H1 (cell line): ENCODE measurements at regions not wholly inside any gene's neighbourhood (a gene's known extent, or its start where the extent isn't known, plus 50 kb on each side); places are given as distances from the start of the nearest gene placed in this dataset.

Source experiments
- CTCF ChIA-PET: fragments of 300-600 bp; sonication (Branson Sonifier 250); formaldehyde crosslinking; loops from one replicate; lab custom pipeline; 2021; ENCODE audit not compliant: partially characterized antibody; lab: Charles Lee
- POLR2A ChIA-PET: fragments of 300-600 bp; sonication (Branson Sonifier 250); formaldehyde crosslinking; loops from one replicate; lab custom pipeline; 2021; ENCODE audit warnings: inconsistent platforms; ENCODE audit not compliant: partially characterized antibody; lab: Charles Lee
- DNase-seq, 2 experiments: peaks; one replicate each; pipeline versions ENCODE4 v3.0.0 to v3.0.0-alpha.2; 2010 to 2022; ENCODE audit warnings: low spot score in 2 of 2, low read depth in 1 of 2, mixed read lengths in 1 of 2
- FAIRE-seq: peaks from 2 replicates; lab custom pipeline; 2011; peaks lifted over from hg19 to GRCh38; lab: Jason Lieb, UNC
- H2AFZ ChIP-seq: 2 replicates; pipeline ENCODE4 v1.8.1; 2012; ENCODE audit warnings: low read length, inconsistent platforms
- H2AK5ac ChIP-seq: 2 replicates; pipeline ENCODE4 v1.6.1; 2013; ENCODE audit warnings: low read depth, low read length
- H2BK120ac ChIP-seq: replicated peaks from 2 replicates; pipeline ENCODE3; 2013; ENCODE audit warnings: low read depth, low read length, inconsistent platforms
- H2BK12ac ChIP-seq: 2 replicates; pipeline ENCODE4 v1.6.1; 2013; ENCODE audit warnings: low read depth, low read length
- H2BK15ac ChIP-seq: 2 replicates; pipeline ENCODE4 v1.6.1; 2013; ENCODE audit warnings: low read length
- H2BK20ac ChIP-seq: 2 replicates; pipeline ENCODE4 v1.6.1; 2013; ENCODE audit warnings: low read length
- H2BK5ac ChIP-seq: 2 replicates; pipeline ENCODE4 v1.6.1; 2013; ENCODE audit warnings: low read depth, low read length
- H3K14ac ChIP-seq: 2 replicates; pipeline ENCODE4 v1.6.1; 2013; ENCODE audit warnings: inconsistent platforms; ENCODE audit not compliant: insufficient read length
- H3K18ac ChIP-seq: 2 replicates; pipeline ENCODE4 v1.6.1; 2013; ENCODE audit warnings: low read length; ENCODE audit errors: extremely low read depth
- H3K23ac ChIP-seq: 2 replicates; pipeline ENCODE4 v1.6.1; 2013; ENCODE audit warnings: inconsistent platforms; ENCODE audit not compliant: insufficient read length
- H3K23me2 ChIP-seq: 2 replicates; pipeline ENCODE4 v1.6.1; 2013; ENCODE audit warnings: low read depth, low read length
- H3K27ac ChIP-seq: 2 replicates; pipeline ENCODE4 v1.6.1; 2011; ENCODE audit warnings: low read depth, low read length, inconsistent platforms
- H3K27me3 ChIP-seq, 4 experiments: replicated peaks in 1 of 4; 1 replicate in 1 of 4; 2 replicates in 3 of 4; pipeline versions ENCODE4 v1.6.1 to v1.8.1; 2011 to 2013; ENCODE audit warnings: low read length in 3 of 4, mild to moderate bottlenecking in 3 of 4, inconsistent platforms in 2 of 4, mixed read lengths in 2 of 4, moderate library complexity in 1 of 4; ENCODE audit not compliant: control insufficient read depth in 3 of 4, insufficient read depth in 3 of 4; ENCODE audit errors: extremely low read depth in 1 of 4
- H3K36me3 ChIP-seq, 4 experiments: 2 replicates each; pipeline versions ENCODE4 v1.6.1 to v1.8.1; 2011 to 2013; ENCODE audit warnings: mild to moderate bottlenecking in 4 of 4, low read length in 3 of 4, moderate library complexity in 2 of 4, control low read depth in 1 of 4, inconsistent platforms in 1 of 4; ENCODE audit not compliant: insufficient read depth in 4 of 4, control insufficient read depth in 2 of 4
- H3K4ac ChIP-seq: replicated peaks from 2 replicates; pipeline ENCODE3; 2013; ENCODE audit warnings: low read length, low read depth, mixed read lengths, inconsistent platforms; ENCODE audit not compliant: insufficient read length
- H3K4me1 ChIP-seq, 4 experiments: replicated peaks in 1 of 4; 1 replicate in 1 of 4; 2 replicates in 3 of 4; pipeline versions ENCODE4 v1.6.1 to v1.8.1; 2011 to 2013; ENCODE audit warnings: low read length in 3 of 4, inconsistent platforms in 2 of 4, mixed read lengths in 1 of 4; ENCODE audit not compliant: insufficient read depth in 4 of 4, control insufficient read depth in 3 of 4
- H3K4me2 ChIP-seq, 2 experiments: 2 replicates each; pipeline versions ENCODE4 v1.6.1 to v1.8.1; 2011 to 2013; ENCODE audit warnings: low read depth in 2 of 2, low read length in 2 of 2, control low read depth in 1 of 2, inconsistent platforms in 1 of 2, mild to moderate bottlenecking in 1 of 2; ENCODE audit not compliant: insufficient read depth in 1 of 2
- H3K4me3 ChIP-seq, 4 experiments: fragments of 200-600, 300-600 bp in 1 of 4; sonication (generic), shearing (Covaris generic), sonication (Bioruptor Twin) in 1 of 4; 2 replicates each; pipeline versions ENCODE4 v1.5.1 to v1.8.1; 2011 to 2016; ENCODE audit warnings: low read length in 4 of 4, low read depth in 3 of 4, control low read depth in 2 of 4, inconsistent platforms in 2 of 4, mild to moderate bottlenecking in 2 of 4, mixed read lengths in 1 of 4, moderate library complexity in 1 of 4; ENCODE audit not compliant: insufficient read depth in 2 of 4; ENCODE audit errors: extremely low read depth in 1 of 4
- H3K56ac ChIP-seq: replicated peaks from 2 replicates; pipeline ENCODE3; 2013; ENCODE audit warnings: low read depth, mild to moderate bottlenecking, mixed read lengths, low read length, inconsistent platforms; ENCODE audit not compliant: insufficient read length
- H3K79me1 ChIP-seq: 2 replicates; pipeline ENCODE4 v1.6.1; 2013; ENCODE audit warnings: low read depth, low read length, control low read depth
- H3K79me2 ChIP-seq, 2 experiments: 2 replicates each; pipeline versions ENCODE4 v1.6.1 to v1.8.1; 2012 to 2013; ENCODE audit warnings: low read length in 2 of 2, mild to moderate bottlenecking in 2 of 2, inconsistent platforms in 1 of 2; ENCODE audit not compliant: insufficient read depth in 2 of 2, control insufficient read depth in 1 of 2
- H3K9ac ChIP-seq, 4 experiments: replicated peaks in 1 of 4; 1 replicate in 1 of 4; 2 replicates in 3 of 4; pipeline versions ENCODE4 v1.6.1 to v1.8.1; 2011 to 2013; ENCODE audit warnings: low read depth in 3 of 4, low read length in 3 of 4, control low read depth in 2 of 4, mild to moderate bottlenecking in 2 of 4, moderate library complexity in 2 of 4, inconsistent platforms in 1 of 4; ENCODE audit errors: extremely low read depth in 1 of 4
- H3K9me3 ChIP-seq, 2 experiments: 2 replicates each; pipeline versions ENCODE4 v1.6.1 to v1.8.1; 2012 to 2013; ENCODE audit warnings: mild to moderate bottlenecking in 2 of 2, moderate library complexity in 2 of 2, control low read depth in 1 of 2, inconsistent platforms in 1 of 2, low read depth in 1 of 2, low read length in 1 of 2, mixed read lengths in 1 of 2; ENCODE audit not compliant: insufficient read depth in 2 of 2
- H4K20me1 ChIP-seq, 2 experiments: replicated peaks in 1 of 2; 2 replicates each; pipeline versions ENCODE3 to v1.8.1; 2011 to 2013; ENCODE audit warnings: inconsistent platforms in 2 of 2, low read length in 2 of 2, mild to moderate bottlenecking in 1 of 2; ENCODE audit not compliant: insufficient read depth in 2 of 2, control insufficient read depth in 1 of 2
- H4K5ac ChIP-seq: 2 replicates; pipeline ENCODE4 v1.6.1; 2013; ENCODE audit warnings: low read length, low read depth, mixed read lengths, inconsistent platforms; ENCODE audit not compliant: insufficient read length
- H4K8ac ChIP-seq: 2 replicates; pipeline ENCODE4 v1.8.0; 2013; ENCODE audit warnings: mild to moderate bottlenecking, moderate library complexity, low read length, inconsistent platforms; ENCODE audit not compliant: insufficient read depth; ENCODE audit errors: extremely low read depth
- H4K91ac ChIP-seq: replicated peaks from 2 replicates; pipeline ENCODE3; 2013; ENCODE audit warnings: low read length, mixed read lengths, inconsistent platforms; ENCODE audit not compliant: insufficient read length
- BACH1 ChIP-seq: IDR thresholded peaks from 2 replicates; pipeline ENCODE4 v1.6.1; 2012; ENCODE audit warnings: low read length, improper control_type of control experiment
- BCL11A ChIP-seq, 2 experiments: IDR thresholded peaks; one replicate each; pipeline ENCODE4 v1.6.1; 2011; ENCODE audit warnings: low read depth in 2 of 2, low read length in 2 of 2, mild to moderate bottlenecking in 2 of 2
- TAF7 ChIP-seq: optimal IDR thresholded peaks from 2 replicates; pipeline ENCODE3; 2011; ENCODE audit warnings: low read depth, mild to moderate bottlenecking, inconsistent platforms, low read length, moderate library complexity, borderline replicate concordance
- TBP ChIP-seq: IDR thresholded peaks from 2 replicates; pipeline ENCODE4 v1.6.1; 2011; ENCODE audit warnings: low read depth, low read length, improper control_type of control experiment
- ZNF274 ChIP-seq: IDR thresholded peaks from 2 replicates; pipeline ENCODE4 v1.7.0; 2012; ENCODE audit warnings: low read length, borderline replicate concordance; ENCODE audit errors: extremely low read depth
- WGBS, 2 experiments: shearing (Covaris generic) in 1 of 2; methylation state at CpG; one replicate each; pipeline versions ENCODE4 v1.1.6 to v1.1.7; 2013 to 2015; ENCODE audit warnings: low lambda C conversion rate in 2 of 2, mixed read lengths in 2 of 2, inconsistent platforms in 1 of 2, low coverage in 1 of 2, missing lambda C conversion rate in 1 of 2; ENCODE audit not compliant: insufficient replicate concordance in 2 of 2, insufficient coverage in 1 of 2, insufficient read length in 1 of 2; ENCODE audit errors: extremely low coverage in 1 of 2, missing lambda C conversion rate in 1 of 2; 5-methylcytosine and 5-hydroxymethylcytosine counted together

DNA sequence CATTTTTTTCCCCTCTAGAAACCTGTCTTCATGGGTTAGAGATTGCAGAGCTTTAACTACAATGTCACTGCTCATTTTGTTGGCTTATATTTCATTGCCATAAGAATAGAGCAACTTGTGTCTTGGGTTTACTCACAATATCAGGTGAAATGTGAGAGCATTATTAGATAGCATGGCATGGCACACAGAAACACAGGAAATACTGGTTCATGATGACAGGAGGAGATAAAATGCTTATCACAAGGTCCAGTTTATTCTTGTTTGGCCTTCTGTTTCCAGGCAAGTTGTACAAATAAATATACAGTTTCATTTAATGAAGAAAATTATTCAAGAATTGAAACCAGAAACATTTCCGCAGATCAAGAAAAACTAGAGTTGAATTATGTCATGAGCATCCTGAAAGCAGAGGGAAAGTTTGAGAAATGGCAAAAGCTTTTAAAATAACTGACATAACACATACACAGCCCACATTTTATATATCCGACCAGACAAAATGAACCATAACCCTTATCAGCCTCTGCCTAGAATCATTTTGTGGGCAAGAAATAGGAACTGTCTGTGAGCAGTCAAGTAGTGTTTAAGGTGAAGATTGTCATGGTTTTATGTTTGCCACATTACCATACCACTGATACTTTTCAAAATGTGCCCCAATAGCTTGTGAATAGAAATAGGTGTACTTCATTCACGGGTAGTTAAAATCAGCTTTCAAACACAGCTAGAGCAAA, 297.9 kb upstream of the ARGLU1 start:
- 89% methylated on average over 3 of the region's 3 CpGs; no CpG with 5 or more reads in 1 of the 2 experiments for WGBS, 2 experiments
- H4K91ac ChIP-seq: no peak overlapping the region
- H3K27ac ChIP-seq: no peak overlapping the region
- no peak overlapping the region for H3K4ac ChIP-seq
- CTCF ChIA-PET: no interaction called here
- no peak overlapping the region for H3K18ac ChIP-seq
- POLR2A ChIA-PET: no interaction called here
- no peak for TF ChIP-seq BCL11A (IDR thresholded peaks at IDR 0.05; ENCODE audit: low read depth in 2 of 2, low read length in 2 of 2)
- TF ChIP-seq ZNF274: no peak
- no peak for TF ChIP-seq TBP
- TF ChIP-seq TAF7: no peak
- no peak for TF ChIP-seq BACH1
- FAIRE-seq (no peak), DNase-seq (no peak)
- no peaks in the 10 kb centered on the region for H4K20me1 ChIP-seq
- no peak overlapping the region for H2BK120ac ChIP-seq
- no peak overlapping the region for H4K5ac ChIP-seq
- no peak overlapping the region for H4K8ac ChIP-seq
- H3K27me3 ChIP-seq: no peaks in the 10 kb centered on the region
- H3K79me1 ChIP-seq: no peaks in the 10 kb centered on the region
- no peak overlapping the region for H2BK15ac ChIP-seq
- no peak overlapping the region for H3K9ac ChIP-seq
- H3K14ac ChIP-seq: no peak overlapping the region
- H3K23ac ChIP-seq: no peak overlapping the region
- H2AFZ ChIP-seq: no peak overlapping the region
- H3K23me2 ChIP-seq: no peaks in the 10 kb centered on the region
- H3K4me3 ChIP-seq: no peak overlapping the region
- no peak overlapping the region for H2BK12ac ChIP-seq
- H2BK5ac ChIP-seq: no peak overlapping the region
- H3K9me3 ChIP-seq: no peaks in the 10 kb centered on the region
- no peaks in the 10 kb centered on the region for H3K36me3 ChIP-seq
- H2AK5ac ChIP-seq: no peak overlapping the region
- H2BK20ac ChIP-seq: no peak overlapping the region
- H3K56ac ChIP-seq: no peak overlapping the region
- no peaks in the 10 kb centered on the region for H3K79me2 ChIP-seq
- peaks cover 0 to 9% (median 3%) of the 10 kb centered on the region in 4 experiments; a peak in 3 of 7 replicates for H3K4me1 ChIP-seq
- H3K4me2 ChIP-seq: no peak overlapping the region
